ENCODE measurements at regions not wholly inside any gene's neighbourhood (a gene's known extent, or its start where the extent isn't known, plus 50 kb on each side); places are given as distances from the start of the nearest gene placed in this dataset.

DNA sequence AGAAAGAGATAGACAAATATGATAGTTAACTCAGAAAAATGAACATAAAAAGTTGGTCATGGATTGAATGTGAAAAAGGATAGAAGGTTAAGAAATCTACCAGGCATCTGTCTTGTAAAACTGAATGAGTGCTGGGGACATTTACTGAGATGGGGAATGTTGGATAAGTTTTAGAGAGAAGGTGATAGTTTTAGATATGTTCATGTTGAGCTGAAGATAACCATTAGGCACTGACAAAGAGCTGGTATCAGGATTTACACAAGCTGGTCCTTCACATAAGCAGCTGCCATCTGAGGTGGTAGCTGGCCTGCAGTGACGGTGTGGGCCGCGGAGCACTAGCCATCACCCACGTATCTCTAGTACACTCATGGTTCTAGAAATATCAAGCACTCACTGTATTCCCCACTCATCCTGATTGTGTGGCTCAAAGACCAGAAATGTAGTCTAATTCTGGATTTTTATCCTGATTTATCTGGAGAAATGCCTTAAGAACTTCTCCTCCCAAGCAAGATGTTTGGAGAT lies 194.4 kb upstream of the KCNJ16 start:
- in situ Hi-C loops (cut with HindIII; ENCODE audit: low pct_unique_long_range_greater_than_20kb, low sequenced_read_pairs), result no loop called here
- DNase-seq (ENCODE audit: low read depth in 1 of 2, low spot score in 1 of 2), result no peak
- TF ChIP-seq JUND (IDR thresholded peaks at IDR 0.05; ENCODE audit: low read depth), result no peak

DNA sequence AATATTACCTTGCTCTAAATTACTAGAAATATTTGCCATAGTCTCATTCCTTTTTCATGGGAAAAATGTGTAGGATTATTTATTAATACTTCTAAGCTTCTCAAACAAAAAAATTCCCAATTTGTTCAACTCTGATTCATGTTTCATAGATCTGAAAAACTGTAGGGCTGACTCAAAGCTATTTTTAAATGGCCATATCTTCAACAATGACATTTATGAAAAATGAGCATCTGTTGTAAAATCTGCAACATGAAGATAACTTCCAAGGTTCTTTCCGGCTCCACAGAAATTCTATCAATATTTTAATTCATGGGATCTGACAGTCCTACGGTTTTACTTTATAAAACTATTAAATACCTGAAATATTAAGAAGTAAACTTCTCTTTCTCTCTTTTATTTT lies 192.7 kb upstream of the KCNJ16 start:
- DNase-seq (ENCODE audit: low read depth in 1 of 2, low spot score in 1 of 2), result no peak
- TF ChIP-seq JUND (IDR thresholded peaks at IDR 0.05; ENCODE audit: low read depth), result no peak
- in situ Hi-C loops (cut with HindIII; ENCODE audit: low pct_unique_long_range_greater_than_20kb, low sequenced_read_pairs), result no loop called here

DNA sequence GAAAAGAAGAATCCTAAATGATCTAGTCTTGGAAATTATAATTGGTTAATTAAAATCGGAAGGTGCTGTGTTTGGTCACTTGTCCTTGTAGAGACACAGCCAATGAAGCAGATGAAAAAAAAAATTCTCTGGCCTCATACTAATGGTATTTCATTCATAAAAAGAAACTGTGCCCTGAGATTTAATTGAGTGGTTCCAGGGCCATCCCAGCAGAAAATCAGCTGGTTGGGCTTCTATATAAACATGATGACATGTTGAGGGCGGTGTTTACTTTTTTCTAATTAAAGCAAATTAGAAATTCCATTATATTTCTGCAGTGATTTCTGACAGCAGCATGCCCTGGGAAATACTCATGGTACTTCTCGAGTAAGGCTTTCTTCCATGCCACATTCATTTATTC lies 191.9 kb upstream of the KCNJ16 start:
- in situ Hi-C loops (cut with HindIII; ENCODE audit: low pct_unique_long_range_greater_than_20kb, low sequenced_read_pairs), result no loop called here
- TF ChIP-seq JUND (IDR thresholded peaks at IDR 0.05; ENCODE audit: low read depth), result no peak
- no peak for DNase-seq (ENCODE audit: low read depth in 1 of 2, low spot score in 1 of 2)

- no peak for DNase-seq (ENCODE audit: low read depth in 1 of 2, low spot score in 1 of 2)
- in situ Hi-C loops (cut with HindIII; ENCODE audit: low pct_unique_long_range_greater_than_20kb, low sequenced_read_pairs), result no loop called here
- TF ChIP-seq JUND (IDR thresholded peaks at IDR 0.05; ENCODE audit: low read depth), result no peak
These were observed 190.7 kb upstream of the KCNJ16 start for GRCh38 chr17:69884356-69884755.

- DNase-seq (ENCODE audit: low read depth in 1 of 2, low spot score in 1 of 2), result no peak
- no peak for TF ChIP-seq JUND (IDR thresholded peaks at IDR 0.05; ENCODE audit: low read depth)
These were observed 190.2 kb upstream of the KCNJ16 start for GRCh38 chr17:69884846-69885245.

GRCh38 chr17:69898601-69899000 lies 176.4 kb upstream of the KCNJ16 start:
- DNase-seq (ENCODE audit: low read depth in 1 of 2, low spot score in 1 of 2), result no peak
- TF ChIP-seq JUND (IDR thresholded peaks at IDR 0.05; ENCODE audit: low read depth), result no peak
- in situ Hi-C loops (cut with HindIII; ENCODE audit: low pct_unique_long_range_greater_than_20kb, low sequenced_read_pairs), result no loop called here

More at GRCh38 chr17:69884846-69885245, 190.2 kb upstream of the KCNJ16 start:
- in situ Hi-C loops (cut with HindIII; ENCODE audit: low pct_unique_long_range_greater_than_20kb, low sequenced_read_pairs), result no loop called here

- no peak for TF ChIP-seq JUND (IDR thresholded peaks at IDR 0.05; ENCODE audit: low read depth)
- in situ Hi-C loops (cut with HindIII; ENCODE audit: low pct_unique_long_range_greater_than_20kb, low sequenced_read_pairs), result no loop called here
- DNase-seq (ENCODE audit: low read depth in 1 of 2, low spot score in 1 of 2), result no peak
These were observed 174.9 kb upstream of the KCNJ16 start for GRCh38 chr17:69900101-69900500.

DNA sequence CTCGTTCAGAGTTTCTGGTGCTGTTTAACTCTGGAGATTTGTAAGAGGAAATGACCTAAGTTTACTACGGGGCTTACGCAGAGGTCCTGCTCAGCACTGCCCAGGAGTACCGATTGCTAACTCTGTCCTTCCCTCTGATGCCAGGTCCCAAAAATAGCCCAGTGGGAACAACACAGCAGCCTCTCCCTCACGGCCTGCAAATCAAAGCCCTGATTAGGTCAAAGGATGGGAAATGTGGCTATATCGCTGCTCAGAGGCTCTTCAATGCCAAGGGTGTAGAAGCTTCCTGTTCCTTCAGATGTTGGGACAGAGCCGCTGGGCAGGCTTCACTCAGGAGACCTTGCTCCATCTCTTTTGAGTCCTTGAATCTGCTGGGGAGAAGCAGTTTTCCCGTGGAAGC lies 174.2 kb upstream of the KCNJ16 start:
- in situ Hi-C loops (cut with HindIII; ENCODE audit: low pct_unique_long_range_greater_than_20kb, low sequenced_read_pairs), result no loop called here
- DNase-seq (ENCODE audit: low read depth in 1 of 2, low spot score in 1 of 2), result no peak
- no peak for TF ChIP-seq JUND (IDR thresholded peaks at IDR 0.05; ENCODE audit: low read depth)

- TF ChIP-seq JUND (IDR thresholded peaks at IDR 0.05; ENCODE audit: low read depth), result no peak
- no peak for DNase-seq (ENCODE audit: low read depth in 1 of 2, low spot score in 1 of 2)
- in situ Hi-C loops (cut with HindIII; ENCODE audit: low pct_unique_long_range_greater_than_20kb, low sequenced_read_pairs), result no loop called here
These were observed 168.7 kb upstream of the KCNJ16 start for GRCh38 chr17:69906306-69906705.

DNA sequence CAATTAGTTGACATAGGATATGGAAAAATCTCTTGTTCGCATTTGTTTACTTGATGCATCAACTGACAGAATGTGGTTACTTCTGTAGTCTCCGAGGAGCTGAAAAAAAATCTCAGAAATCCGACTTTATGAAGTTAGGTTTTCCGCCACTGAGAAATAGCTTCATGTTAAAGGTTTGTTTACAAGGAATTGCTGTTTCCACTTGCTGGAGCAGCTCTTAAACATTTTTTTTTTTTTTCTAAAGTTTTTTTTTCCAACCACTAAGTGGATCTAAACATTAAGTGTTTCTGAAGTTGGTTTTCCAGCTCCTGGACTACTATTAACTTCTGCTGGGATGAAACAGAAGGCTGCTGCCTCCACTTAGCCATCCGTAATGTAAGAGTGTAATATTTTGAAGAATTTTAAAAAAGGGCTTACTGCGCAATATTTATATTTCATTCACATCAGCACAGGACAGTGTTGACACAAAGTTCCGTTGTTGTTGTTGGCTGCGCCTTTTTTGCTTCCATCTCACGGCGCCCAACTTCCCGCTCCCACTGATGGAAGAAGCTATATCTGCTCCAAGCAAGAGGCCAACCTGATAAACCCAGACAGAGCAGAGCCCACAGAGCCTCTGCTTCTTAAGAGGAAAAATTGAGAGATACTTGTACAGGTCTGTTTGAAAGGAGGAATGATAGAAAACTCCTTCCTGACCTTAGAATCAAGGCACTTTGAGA lies 167.7 kb upstream of the KCNJ16 start:
- no peak for DNase-seq (ENCODE audit: low read depth in 1 of 2, low spot score in 1 of 2)
- in situ Hi-C loops (cut with HindIII; ENCODE audit: low pct_unique_long_range_greater_than_20kb, low sequenced_read_pairs), result no loop called here
- no peak for TF ChIP-seq JUND (IDR thresholded peaks at IDR 0.05; ENCODE audit: low read depth)

- DNase-seq (ENCODE audit: low read depth in 1 of 2, low spot score in 1 of 2), result no peak
- in situ Hi-C loops (cut with HindIII; ENCODE audit: low pct_unique_long_range_greater_than_20kb, low sequenced_read_pairs), result no loop called here
- no peak for TF ChIP-seq JUND (IDR thresholded peaks at IDR 0.05; ENCODE audit: low read depth)
These were observed 166.2 kb upstream of the KCNJ16 start for GRCh38 chr17:69908626-69909368.

- in situ Hi-C loops (cut with HindIII; ENCODE audit: low pct_unique_long_range_greater_than_20kb, low sequenced_read_pairs), result no loop called here
- TF ChIP-seq JUND (IDR thresholded peaks at IDR 0.05; ENCODE audit: low read depth), result no peak
These were observed 165.6 kb upstream of the KCNJ16 start for GRCh38 chr17:69909389-69909788.

DNA sequence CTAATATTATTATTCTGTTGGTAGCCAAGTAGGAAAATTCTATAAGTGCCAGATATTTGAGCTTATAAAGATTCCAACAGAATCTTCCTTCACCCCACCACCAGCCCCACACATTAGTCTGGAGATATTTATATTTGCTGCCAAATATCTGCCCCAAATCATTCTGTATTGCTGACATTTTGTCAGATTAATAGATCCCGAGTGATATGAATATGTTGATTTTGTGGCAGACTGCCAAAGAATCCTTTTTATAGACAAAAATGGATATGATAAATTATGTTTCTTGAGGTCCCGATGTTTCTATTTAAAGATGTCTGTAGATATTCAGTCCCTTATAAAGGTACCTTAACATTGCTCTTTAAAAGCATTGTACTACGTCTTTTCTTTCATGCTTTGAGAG lies 162.2 kb upstream of the KCNJ16 start:
- in situ Hi-C loops (cut with HindIII; ENCODE audit: low pct_unique_long_range_greater_than_20kb, low sequenced_read_pairs), result no loop called here
- no peak for TF ChIP-seq JUND (IDR thresholded peaks at IDR 0.05; ENCODE audit: low read depth)
- no peak for DNase-seq (ENCODE audit: low read depth in 1 of 2, low spot score in 1 of 2)

More at GRCh38 chr17:69909389-69909788, 165.6 kb upstream of the KCNJ16 start:
- no peak for DNase-seq (ENCODE audit: low read depth in 1 of 2, low spot score in 1 of 2)
